Right renal cortex interstitium (tissue), 3 donors: ENCODE measurements at regions not wholly inside any gene's neighbourhood (a gene's known extent, or its start where the extent isn't known, plus 50 kb on each side); places are given as distances from the start of the nearest gene placed in this dataset.
A peak's percentile ranks its signal among the peaks of the same experiment; 100 is the strongest.

ENCODE experiments used
- DNase-seq, 3 donors: peaks; one replicate each; pipeline ENCODE4 v3.0.0-alpha.2; 2013; ENCODE audit warnings: low read depth in 3 of 3, low spot score in 2 of 3

DNA sequence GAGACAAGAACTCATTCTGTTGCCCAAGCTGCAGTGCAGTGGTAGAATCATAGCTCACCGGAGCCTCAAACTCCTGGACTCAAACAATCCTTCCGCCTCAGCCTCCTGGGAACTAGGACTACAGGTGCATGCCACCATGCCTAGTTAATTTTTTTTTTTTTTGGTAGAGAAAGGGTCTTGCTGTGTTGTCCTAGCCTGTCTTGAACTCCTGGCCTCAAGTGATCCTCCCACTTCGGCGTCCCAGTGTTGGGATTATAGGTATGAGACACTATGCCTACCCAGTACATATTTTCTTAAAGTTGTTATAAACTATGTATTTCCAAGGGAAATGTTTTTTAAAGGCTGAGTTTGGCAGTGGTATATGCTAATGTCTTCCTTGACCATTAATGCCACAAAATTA lies 412.6 kb downstream of the KLF12 start:
- no peak for DNase-seq

GRCh38 chr13:73720216-73720840 lies 413.9 kb downstream of the KLF12 start:
- no peak for DNase-seq

DNA sequence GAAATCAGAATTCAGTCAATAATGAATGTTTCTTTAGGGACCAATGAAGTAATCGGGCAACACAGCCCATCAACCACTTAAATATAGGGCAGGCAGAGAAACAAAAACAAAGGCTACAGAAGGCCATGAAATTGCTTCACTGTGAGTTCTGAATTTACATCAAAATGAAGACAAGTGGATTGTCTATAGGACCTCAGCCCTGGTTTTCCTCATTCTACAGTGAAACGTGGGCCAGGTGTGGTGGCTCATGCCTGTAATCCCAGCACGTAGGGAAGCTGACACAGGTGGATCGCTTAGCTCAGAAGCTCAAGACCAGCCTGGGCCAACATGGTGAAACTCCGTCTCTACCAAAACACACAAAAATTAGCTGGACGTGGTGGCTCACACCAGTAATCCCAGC lies 416.0 kb downstream of the KLF12 start:
- no peak for DNase-seq

DNA sequence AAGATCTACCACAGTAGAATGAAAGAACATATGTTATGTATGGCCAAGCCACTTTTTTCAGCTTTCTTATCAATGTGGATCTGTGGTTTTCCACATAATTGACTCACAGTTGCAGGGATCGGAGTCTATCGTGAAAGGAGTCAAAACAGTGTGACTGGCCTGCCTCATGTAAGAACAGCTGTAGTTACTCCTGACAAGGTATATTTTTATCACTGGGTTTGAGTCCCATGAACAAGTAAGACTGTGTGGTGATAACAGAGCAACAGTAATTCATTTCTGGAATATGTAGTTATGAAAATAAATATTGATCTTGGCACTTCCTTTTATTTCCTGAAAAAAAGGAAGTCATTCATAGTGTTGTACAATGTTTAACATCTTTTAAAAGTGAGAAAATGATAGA lies 416.6 kb downstream of the KLF12 start:
- DNase-seq: no peak

DNA sequence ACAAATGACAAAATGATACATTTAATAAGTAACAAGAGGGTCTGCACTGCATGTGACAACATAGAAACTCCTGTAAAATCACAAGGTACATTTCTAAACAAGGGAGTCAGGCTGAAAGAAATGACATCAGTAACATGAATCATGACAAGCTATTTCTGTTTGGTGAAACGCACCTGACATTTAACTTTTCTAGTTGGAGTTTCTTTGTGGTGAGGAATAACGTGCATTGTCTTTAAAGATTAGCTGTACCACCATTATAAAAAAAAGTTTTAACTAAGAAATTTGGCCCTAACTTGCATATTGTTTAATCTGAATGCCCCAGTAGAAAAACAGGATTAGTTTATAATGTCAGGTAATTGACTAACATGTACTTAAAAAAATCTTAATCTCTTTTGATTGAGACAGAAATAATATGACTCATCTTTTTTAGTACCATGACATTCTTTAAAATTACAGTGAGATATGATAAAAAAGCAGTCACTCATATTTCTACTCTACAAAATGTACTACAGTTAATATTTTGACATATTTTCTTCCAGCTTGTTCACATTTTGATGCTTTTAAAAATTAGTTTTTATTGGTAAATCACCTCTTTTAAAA lies 418.2 kb downstream of the KLF12 start:
- no peak for DNase-seq

- DNase-seq: no peak
These were observed 418.9 kb downstream of the KLF12 start for GRCh38 chr13:73715114-73715910.

DNA sequence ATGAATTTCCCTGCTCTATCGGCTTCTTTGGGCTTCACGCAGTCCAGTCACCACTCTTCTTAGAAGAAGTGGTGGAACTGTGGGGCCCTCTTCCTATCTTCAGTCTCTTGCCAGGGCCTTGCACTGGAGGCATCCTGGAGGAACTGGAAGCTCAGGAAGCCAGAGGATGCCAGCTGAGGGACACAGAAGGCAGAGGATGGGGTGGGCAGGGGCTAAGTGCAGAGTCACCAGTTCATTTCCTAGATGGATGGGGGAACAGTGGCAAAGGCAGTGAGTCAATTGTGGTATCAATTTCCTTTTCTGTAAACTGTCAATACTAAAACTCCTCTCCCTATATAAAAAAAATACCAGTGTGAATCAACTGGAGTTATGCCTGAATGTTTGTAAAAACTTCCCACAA lies 419.7 kb downstream of the KLF12 start:
- DNase-seq: no peak

GRCh38 chr13:73708393-73708985 lies 425.7 kb downstream of the KLF12 start:
- peak; percentile 41 to 56 (median 48) for DNase-seq

GRCh38 chr13:73704587-73704986 lies 429.6 kb downstream of the KLF12 start:
- DNase-seq: no peak

DNA sequence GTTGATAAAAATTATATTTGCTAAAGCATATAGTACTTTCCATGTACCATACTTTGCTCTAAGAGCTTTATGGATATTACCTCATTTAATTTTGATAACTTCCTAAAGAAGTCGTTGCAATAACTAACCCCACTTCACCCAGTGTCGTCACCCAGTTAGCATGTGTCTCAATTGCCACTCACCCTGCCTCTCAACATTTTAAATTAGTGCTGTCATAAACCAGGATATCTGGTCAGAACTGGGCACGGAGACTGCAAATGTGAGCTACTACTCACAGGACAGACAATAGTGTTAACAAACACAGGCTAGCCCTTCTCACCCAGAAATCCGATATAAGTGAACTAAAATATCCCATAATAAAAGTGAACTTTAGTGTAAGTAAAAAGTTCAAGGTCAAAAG lies 430.6 kb downstream of the KLF12 start:
- no peak for DNase-seq

GRCh38 chr13:73702419-73703071 lies 431.7 kb downstream of the KLF12 start:
- no peak for DNase-seq

DNA sequence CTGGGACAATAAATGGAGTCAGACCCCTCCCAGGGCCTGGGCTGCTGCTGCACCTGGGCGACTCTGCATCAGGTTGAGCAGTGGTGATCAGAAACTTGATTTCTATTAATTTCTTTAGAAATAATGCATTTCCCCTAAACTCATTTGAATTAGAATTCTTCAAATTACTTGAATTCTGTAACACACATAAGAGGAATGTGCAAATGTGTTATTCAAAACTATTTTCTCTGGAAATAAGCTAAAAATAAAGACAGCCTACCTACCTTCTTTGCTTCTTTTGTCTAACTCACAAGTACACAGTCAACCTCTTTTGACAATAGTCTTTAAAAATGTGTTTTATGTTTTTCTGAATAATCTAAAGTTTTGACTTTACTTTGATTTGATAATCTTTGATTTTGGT lies 433.0 kb downstream of the KLF12 start:
- DNase-seq: no peak

DNA sequence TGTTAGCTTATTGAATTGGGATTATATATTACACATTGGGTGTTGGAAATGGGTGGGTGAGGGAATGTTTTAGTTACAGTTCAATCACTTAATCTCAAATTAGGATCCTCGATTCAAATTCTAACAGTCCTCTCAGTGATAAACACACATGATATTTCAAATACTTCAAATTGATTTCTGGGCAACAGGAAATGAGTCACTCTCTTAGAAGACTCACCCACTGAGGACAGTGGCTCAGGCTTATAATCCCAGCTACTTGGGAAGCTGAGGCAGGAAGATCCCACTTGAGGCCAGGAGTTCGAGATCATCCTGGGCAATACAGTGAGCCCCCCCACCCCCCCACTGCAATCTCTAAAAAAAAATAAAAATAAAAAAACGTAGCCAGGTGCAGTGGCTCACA lies 435.3 kb downstream of the KLF12 start:
- DNase-seq: no peak

GRCh38 chr13:73697166-73697565 lies 437.0 kb downstream of the KLF12 start:
- no peak for DNase-seq

DNA sequence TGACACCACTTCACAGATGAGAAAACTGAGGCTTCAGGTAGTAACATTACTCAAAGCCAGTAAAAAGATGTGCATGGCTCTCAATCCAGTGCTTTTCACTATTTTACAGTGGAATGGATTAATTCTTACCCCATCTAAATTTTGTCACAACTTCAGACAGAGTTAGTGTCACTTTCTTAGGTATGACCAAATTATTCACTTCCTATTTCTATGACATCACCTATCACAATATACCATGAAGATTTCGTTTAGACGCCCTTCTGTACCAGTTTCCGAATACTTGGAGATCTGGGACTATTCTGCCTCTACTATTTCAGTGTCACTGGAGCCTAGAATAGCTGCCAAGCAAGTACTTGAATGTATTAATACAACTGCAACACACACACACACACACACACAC lies 437.5 kb downstream of the KLF12 start:
- no peak for DNase-seq

GRCh38 chr13:73696271-73696670 lies 437.9 kb downstream of the KLF12 start:
- no peak for DNase-seq

DNA sequence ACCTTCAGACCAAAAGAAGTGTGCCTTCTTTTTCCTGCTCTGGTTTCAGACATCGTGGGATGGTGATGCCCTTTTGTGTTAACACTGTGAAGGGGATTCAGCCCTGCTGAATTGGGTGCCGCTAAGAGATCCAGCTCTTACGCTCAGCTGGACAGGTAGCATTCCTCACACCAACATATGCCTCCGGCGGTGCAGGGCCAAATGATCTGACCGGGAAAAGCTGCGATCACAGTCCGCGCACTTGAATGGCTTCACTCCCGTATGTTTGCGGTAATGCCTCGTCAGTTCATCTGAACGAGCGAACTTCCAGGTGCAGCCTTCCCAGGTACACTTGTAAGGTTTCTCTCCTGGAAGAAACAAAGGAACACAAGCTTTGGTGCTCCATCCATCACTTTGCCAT lies 438.9 kb downstream of the KLF12 start:
- no peak for DNase-seq

DNA sequence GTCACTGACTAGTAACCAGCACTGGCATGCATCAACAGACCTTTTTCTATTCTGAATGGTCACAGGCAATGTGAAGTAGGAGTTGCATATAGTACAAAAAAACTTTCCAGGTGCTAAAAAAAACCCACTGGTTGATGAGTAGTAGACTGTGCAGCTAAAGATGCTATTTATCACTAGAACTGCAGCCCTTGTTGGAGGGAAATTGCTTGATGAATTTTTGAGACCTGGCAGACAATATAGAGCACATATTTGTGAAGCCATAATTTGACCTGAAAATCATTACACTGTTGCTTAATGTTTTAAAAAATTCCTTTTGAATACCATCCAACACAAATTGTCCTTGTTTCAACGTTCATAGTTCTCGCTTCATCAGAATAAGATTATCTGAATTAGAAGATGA lies 441.0 kb downstream of the KLF12 start:
- no peak for DNase-seq

DNA sequence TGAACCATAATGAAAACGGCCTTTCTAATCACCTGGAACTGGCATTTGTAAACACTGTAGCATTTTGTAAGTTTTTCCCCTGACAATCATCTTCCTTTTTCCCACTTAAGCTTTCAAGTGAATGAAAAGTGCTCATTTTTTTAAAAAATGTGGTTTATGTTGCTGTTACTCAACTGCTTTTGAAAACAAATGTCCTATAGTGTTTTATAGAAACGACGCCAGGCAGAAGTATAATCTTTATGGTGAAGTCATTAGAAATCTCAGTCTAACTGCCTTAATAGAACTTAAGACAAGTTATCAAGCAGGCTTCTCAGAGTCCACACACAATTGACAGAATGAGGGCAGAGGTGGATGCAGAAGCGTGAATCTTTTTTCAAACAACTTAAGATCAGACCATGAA lies 442.3 kb downstream of the KLF12 start:
- no peak for DNase-seq

GRCh38 chr13:73687929-73688328 lies 446.3 kb downstream of the KLF12 start:
- DNase-seq: no peak

GRCh38 chr13:73687087-73687486 lies 447.1 kb downstream of the KLF12 start:
- no peak for DNase-seq
